GM12874 (cell line): ENCODE measurements at regions not wholly inside any gene's neighbourhood (a gene's known extent, or its start where the extent isn't known, plus 50 kb on each side); places are given as distances from the start of the nearest gene placed in this dataset.

Experiments
- TF ChIP-seq, protein P1 (sequence below): IDR thresholded peaks from 2 replicates; pipeline ENCODE4 v1.5.1; 2011; ENCODE audit warnings: low read depth, mild to moderate bottlenecking, control low read depth, low read length, moderate library complexity; ENCODE audit not compliant: insufficient read depth

DNA sequence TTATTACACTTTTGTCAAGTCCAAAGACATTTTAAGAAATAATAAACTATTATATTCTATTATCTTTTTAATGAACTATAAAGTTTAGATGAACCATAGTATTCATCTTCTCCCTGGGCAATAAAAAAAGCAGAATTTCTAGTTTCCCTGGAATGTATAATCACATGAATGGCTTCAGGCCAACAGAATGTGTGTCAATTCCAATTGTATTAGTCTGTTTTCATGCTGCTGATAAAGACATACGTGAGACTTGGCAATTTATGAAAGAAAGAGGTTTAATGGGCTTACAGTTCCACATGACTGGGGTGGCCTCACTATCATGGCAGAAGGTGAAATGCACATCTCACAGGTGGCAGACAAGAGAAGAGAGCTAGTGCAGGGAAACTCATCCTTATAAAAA, 70.7 kb upstream of the ANXA10 start:
- TF ChIP-seq, protein P1, sequence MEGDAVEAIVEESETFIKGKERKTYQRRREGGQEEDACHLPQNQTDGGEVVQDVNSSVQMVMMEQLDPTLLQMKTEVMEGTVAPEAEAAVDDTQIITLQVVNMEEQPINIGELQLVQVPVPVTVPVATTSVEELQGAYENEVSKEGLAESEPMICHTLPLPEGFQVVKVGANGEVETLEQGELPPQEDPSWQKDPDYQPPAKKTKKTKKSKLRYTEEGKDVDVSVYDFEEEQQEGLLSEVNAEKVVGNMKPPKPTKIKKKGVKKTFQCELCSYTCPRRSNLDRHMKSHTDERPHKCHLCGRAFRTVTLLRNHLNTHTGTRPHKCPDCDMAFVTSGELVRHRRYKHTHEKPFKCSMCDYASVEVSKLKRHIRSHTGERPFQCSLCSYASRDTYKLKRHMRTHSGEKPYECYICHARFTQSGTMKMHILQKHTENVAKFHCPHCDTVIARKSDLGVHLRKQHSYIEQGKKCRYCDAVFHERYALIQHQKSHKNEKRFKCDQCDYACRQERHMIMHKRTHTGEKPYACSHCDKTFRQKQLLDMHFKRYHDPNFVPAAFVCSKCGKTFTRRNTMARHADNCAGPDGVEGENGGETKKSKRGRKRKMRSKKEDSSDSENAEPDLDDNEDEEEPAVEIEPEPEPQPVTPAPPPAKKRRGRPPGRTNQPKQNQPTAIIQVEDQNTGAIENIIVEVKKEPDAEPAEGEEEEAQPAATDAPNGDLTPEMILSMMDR, result no peak

DNA sequence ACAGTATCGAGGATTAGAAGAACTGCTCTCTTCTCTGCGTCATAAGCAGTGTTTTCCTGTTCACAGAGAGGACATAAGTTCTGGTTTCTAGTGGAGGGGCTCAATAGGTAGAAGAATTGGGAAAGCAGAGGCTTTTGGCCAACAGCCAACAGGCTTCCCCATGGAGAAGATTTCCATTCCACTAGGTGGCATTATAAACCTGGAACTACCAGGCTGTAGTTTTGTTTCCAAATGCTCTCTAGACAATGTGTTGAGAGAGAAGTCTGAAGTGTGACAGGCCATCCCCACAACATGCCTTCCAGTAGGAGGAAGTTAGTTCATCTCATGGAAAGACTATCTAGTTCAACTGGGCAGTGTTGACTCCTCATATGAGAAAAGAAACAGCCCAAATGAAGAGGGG, 63.8 kb upstream of the ANXA10 start:
- TF ChIP-seq, protein P1, result no peak

DNA sequence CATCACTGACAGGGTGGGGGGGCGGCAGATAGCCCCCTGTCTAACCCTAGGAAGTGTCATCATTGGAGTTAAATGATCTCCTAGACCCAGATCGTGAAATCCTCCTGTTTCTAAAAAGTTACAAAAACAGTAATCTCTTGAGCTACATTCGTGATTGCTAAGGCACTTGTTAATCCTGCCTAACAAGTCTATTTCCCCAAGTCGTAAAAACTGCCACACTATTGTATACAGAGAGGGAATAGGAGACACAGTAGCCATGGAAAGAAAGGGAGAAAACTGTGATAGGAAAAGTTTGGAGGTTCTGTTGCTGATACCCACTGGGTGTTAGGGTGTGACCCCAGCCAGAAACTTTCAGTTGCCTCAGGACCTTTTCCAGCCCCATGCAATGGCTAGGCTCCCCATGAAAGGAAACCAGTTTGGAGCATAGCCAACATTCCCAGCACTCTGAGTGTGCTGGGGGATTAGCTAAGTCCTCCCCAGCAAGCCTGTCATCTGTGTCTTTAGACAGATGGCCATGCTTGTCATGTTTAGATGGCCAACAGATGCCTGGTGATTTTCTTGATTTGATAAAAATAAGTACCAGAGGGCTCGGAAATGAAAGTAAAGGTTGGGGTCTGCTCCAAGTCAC, 63.3 kb upstream of the ANXA10 start:
- TF ChIP-seq, protein P1, result no peak

DNA sequence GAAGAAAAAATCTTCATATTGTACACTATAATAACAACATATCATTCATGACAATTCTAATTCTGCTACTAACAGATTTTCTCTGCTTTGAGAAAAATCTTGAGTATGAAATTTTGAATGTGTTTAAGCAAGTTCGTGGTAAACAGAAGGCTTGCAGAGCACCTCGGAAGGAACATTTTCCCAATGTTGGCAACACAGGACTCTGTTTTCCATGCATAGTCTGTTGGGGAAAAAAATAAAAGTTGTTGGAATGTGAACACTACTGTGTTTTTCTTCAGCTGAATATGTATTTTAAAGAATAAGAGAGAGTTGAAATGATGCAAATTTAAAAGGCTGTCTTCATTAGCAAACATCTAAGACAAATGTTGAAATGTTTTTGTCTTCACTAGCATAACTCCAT, 54.7 kb upstream of the ANXA10 start:
- TF ChIP-seq, protein P1, result no peak

DNA sequence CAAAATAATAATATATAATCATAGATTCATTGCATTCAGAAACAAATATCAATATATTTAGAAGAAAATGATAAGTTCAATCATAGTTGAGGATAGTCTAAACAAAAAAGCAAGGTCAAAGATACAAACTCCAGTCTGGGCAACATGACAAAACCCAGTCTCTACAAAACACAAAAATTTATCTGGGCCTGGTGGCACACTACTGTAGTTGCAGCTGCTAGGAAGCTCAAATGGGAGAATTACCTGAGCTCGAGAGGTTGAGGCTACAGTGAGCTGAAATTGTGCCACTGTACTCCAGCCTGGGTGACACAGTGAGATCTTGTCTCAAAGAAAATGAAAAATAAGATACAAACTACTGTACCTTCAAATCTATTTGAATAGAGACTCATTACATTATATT, 52.7 kb upstream of the ANXA10 start:
- TF ChIP-seq, protein P1, result no peak
